IMR-90 (cell line): ENCODE measurements at regions not wholly inside any gene's neighbourhood (a gene's known extent, or its start where the extent isn't known, plus 50 kb on each side); places are given as distances from the start of the nearest gene placed in this dataset.

Source experiments
- ATAC-seq: fragments of 200-7000 bp; cut with Tn5 transposase; 2 replicates; pipeline ENCODE4 v1.9.1; 2020; ENCODE audit warnings: low read depth, mild to moderate bottlenecking, moderate library complexity
- BruUV-seq: library from RNA; stranded (reverse); fragments of 400-500 nt; replicated peaks from 2 replicates; lab custom pipeline; 2021; lab: Mats Ljungman, UMichigan
- CTCF ChIA-PET: fragments of 300-600 bp; formaldehyde crosslinking; extraction: SDS; loops from one replicate; lab custom pipeline; 2021; ENCODE audit warnings: antibody characterized with exemption; lab: Yijun Ruan, JAX
- POLR2A ChIA-PET: fragments of 300-600 bp; sonication (Branson Sonifier 250); formaldehyde crosslinking; loops from one replicate; lab custom pipeline; 2022; ENCODE audit warnings: antibody characterized with exemption; ENCODE audit not compliant: unreplicated experiment; lab: Charles Lee
- DNase-seq: peaks from one replicate; pipeline ENCODE4 v3.0.0; 2013
- H2AFZ ChIP-seq: replicated peaks from 2 replicates; pipeline ENCODE3; 2013; ENCODE audit warnings: low read length, mild to moderate bottlenecking; ENCODE audit not compliant: poor library complexity
- H2AK5ac ChIP-seq: 2 replicates; pipeline ENCODE4 v1.6.1; 2013; ENCODE audit warnings: low read depth, low read length, inconsistent platforms
- H2AK9ac ChIP-seq: replicated peaks from 2 replicates; pipeline ENCODE3; 2013; ENCODE audit warnings: mild to moderate bottlenecking, low read depth, low read length, moderate library complexity; ENCODE audit not compliant: poor library complexity
- H2BK120ac ChIP-seq: 2 replicates; pipeline ENCODE4 v1.6.1; 2013; ENCODE audit warnings: low read depth, low read length, inconsistent platforms
- H2BK15ac ChIP-seq: 3 replicates; pipeline ENCODE4 v1.6.1; 2013; ENCODE audit warnings: low read depth, low read length, inconsistent platforms
- H2BK20ac ChIP-seq: 2 replicates; pipeline ENCODE4 v1.6.1; 2013; ENCODE audit warnings: low read depth, mild to moderate bottlenecking, inconsistent platforms, low read length, moderate library complexity
- H2BK5ac ChIP-seq: 2 replicates; pipeline ENCODE4 v1.6.1; 2013; ENCODE audit warnings: mild to moderate bottlenecking, low read depth, low read length, inconsistent platforms; ENCODE audit not compliant: poor library complexity, severe bottlenecking
- H3K14ac ChIP-seq: replicated peaks from 2 replicates; pipeline ENCODE4 v1.6.1; 2013; ENCODE audit warnings: low read depth, low read length, inconsistent platforms
- H3K18ac ChIP-seq: 2 replicates; pipeline ENCODE4 v1.6.1; 2013; ENCODE audit warnings: low read depth, low read length, control low read depth
- H3K23ac ChIP-seq: 2 replicates; pipeline ENCODE4 v1.6.1; 2013; ENCODE audit warnings: low read depth, low read length, inconsistent platforms
- H3K27ac ChIP-seq: 2 replicates; pipeline ENCODE4 v1.5.1; 2013; ENCODE audit warnings: mild to moderate bottlenecking, control low read depth, low read length; ENCODE audit not compliant: insufficient read depth
- H3K27me3 ChIP-seq: 2 replicates; pipeline ENCODE4 v1.6.1; 2013; ENCODE audit warnings: low read length; ENCODE audit not compliant: control insufficient read depth, insufficient read depth
- H3K36me3 ChIP-seq: 2 replicates; pipeline ENCODE4 v1.6.1; 2013; ENCODE audit warnings: low read length, mixed read lengths; ENCODE audit not compliant: control insufficient read depth, insufficient read depth
- H3K4ac ChIP-seq: 2 replicates; pipeline ENCODE4 v1.6.1; 2013; ENCODE audit warnings: low read depth, low read length, inconsistent platforms
- H3K4me1 ChIP-seq: 2 replicates; pipeline ENCODE4 v1.6.1; 2013; ENCODE audit warnings: low read length, mixed read lengths; ENCODE audit not compliant: control insufficient read depth, insufficient read depth
- H3K4me2 ChIP-seq: 2 replicates; pipeline ENCODE4 v1.6.1; 2013; ENCODE audit warnings: low read depth, mild to moderate bottlenecking, control low read depth, low read length, moderate library complexity
- H3K4me3 ChIP-seq: 2 replicates; pipeline ENCODE4 v1.5.1; 2013; ENCODE audit warnings: low read depth, mild to moderate bottlenecking, control low read depth, low read length, moderate library complexity; ENCODE audit not compliant: insufficient read depth
- H3K56ac ChIP-seq: 2 replicates; pipeline ENCODE4 v1.6.1; 2013; ENCODE audit warnings: low read length, inconsistent platforms; ENCODE audit not compliant: insufficient read depth; ENCODE audit errors: extremely low read depth
- H3K79me1 ChIP-seq, 2 experiments: 2 replicates each; pipeline ENCODE4 v1.6.1; 2013; ENCODE audit warnings: low read length in 2 of 2, inconsistent platforms in 1 of 2, low read depth in 1 of 2
- H3K9ac ChIP-seq: 2 replicates; pipeline ENCODE4 v1.6.1; 2013; ENCODE audit warnings: low read depth, low read length, control low read depth
- H3K9me1 ChIP-seq: 2 replicates; pipeline ENCODE4 v1.6.1; 2013; ENCODE audit warnings: low read length, inconsistent platforms; ENCODE audit not compliant: insufficient read depth
- H3K9me3 ChIP-seq: 2 replicates; pipeline ENCODE4 v1.6.1; 2013; ENCODE audit warnings: low read length; ENCODE audit not compliant: control insufficient read depth, insufficient read depth
- H4K20me1 ChIP-seq: 2 replicates; pipeline ENCODE4 v1.6.1; 2013; ENCODE audit warnings: low read length, inconsistent platforms; ENCODE audit not compliant: insufficient read depth
- H4K5ac ChIP-seq: 2 replicates; pipeline ENCODE4 v1.6.1; 2013; ENCODE audit warnings: mild to moderate bottlenecking, low read depth, low read length, control low read depth
- H4K8ac ChIP-seq, 2 experiments: 2 replicates each; pipeline ENCODE4 v1.6.1; 2013; ENCODE audit warnings: low read depth in 2 of 2, low read length in 2 of 2, control low read depth in 1 of 2, inconsistent platforms in 1 of 2
- H4K91ac ChIP-seq: 2 replicates; pipeline ENCODE4 v1.6.1; 2013; ENCODE audit warnings: low read depth, low read length, inconsistent platforms; ENCODE audit not compliant: insufficient read depth
- BHLHE40 ChIP-seq: fragments of 150-350 bp; IDR thresholded peaks from 2 replicates; pipeline ENCODE4 v1.6.1; 2016; ENCODE audit warnings: mild to moderate bottlenecking, low read depth, low read length
- CEBPB ChIP-seq: IDR thresholded peaks from 2 replicates; pipeline ENCODE4 v1.6.1; 2012; ENCODE audit warnings: low read depth, low read length, improper control_type of control experiment
- CHD1 ChIP-seq: IDR thresholded peaks from 2 replicates; pipeline ENCODE4 v1.6.1; 2012; ENCODE audit warnings: low read depth, low read length, improper control_type of control experiment
- ELK1 ChIP-seq: fragments of 150-350 bp; IDR thresholded peaks from 2 replicates; pipeline ENCODE4 v1.6.1; 2016; ENCODE audit warnings: low read depth, mild to moderate bottlenecking, low read length, moderate library complexity, borderline replicate concordance
- FOS ChIP-seq: fragments of 150-350 bp; IDR thresholded peaks from 2 replicates; pipeline ENCODE4 v1.6.1; 2016; ENCODE audit warnings: low read depth, low read length
- MAFK ChIP-seq: IDR thresholded peaks from 2 replicates; pipeline ENCODE4 v1.6.1; 2012; ENCODE audit warnings: low read depth, low read length, improper control_type of control experiment
- MAZ ChIP-seq: IDR thresholded peaks from 2 replicates; pipeline ENCODE4 v1.6.1; 2012; ENCODE audit warnings: low read depth, mild to moderate bottlenecking, low read length, improper control_type of control experiment, moderate library complexity, borderline replicate concordance
- NFE2L2 ChIP-seq: fragments of 150-350 bp; IDR thresholded peaks from 2 replicates; pipeline ENCODE4 v1.6.1; 2016; ENCODE audit warnings: low read depth, mild to moderate bottlenecking, low read length
- POLR2A ChIP-seq: IDR thresholded peaks from 2 replicates; pipeline ENCODE4 v1.6.1; 2012; ENCODE audit warnings: mild to moderate bottlenecking, low read depth, low read length
- RAD21 ChIP-seq: IDR thresholded peaks from 2 replicates; pipeline ENCODE4 v1.6.1; 2012; ENCODE audit warnings: low read length, improper control_type of control experiment
- RCOR1 ChIP-seq: IDR thresholded peaks from 2 replicates; pipeline ENCODE4 v1.6.1; 2012; ENCODE audit warnings: mild to moderate bottlenecking, low read length, improper control_type of control experiment; ENCODE audit not compliant: insufficient replicate concordance
- RFX5 ChIP-seq: IDR thresholded peaks from 2 replicates; pipeline ENCODE4 v1.8.0; 2012; ENCODE audit warnings: low read depth, mild to moderate bottlenecking, low read length, moderate library complexity
- SMC3 ChIP-seq: fragments of 150-350 bp; IDR thresholded peaks from 2 replicates; pipeline ENCODE4 v1.6.1; 2016; ENCODE audit warnings: low read depth, mild to moderate bottlenecking, antibody characterized with exemption, low read length, moderate library complexity
- WGBS, 2 experiments: methylation state at CpG; one replicate each; pipeline versions ENCODE4 v1.1.5 to v1.1.7; 2013; ENCODE audit warnings: missing lambda C conversion rate in 2 of 2; ENCODE audit not compliant: insufficient read length in 1 of 2; ENCODE audit errors: extremely low coverage in 2 of 2; 5-methylcytosine and 5-hydroxymethylcytosine counted together
- dilution Hi-C: fragments of 300-500 bp; cut with HindIII; formaldehyde crosslinking; loops from one replicate; pipeline ENCODE4 v1.14.3; 2018; ENCODE audit warnings: low sequenced_read_pairs; ENCODE audit not compliant: unreplicated experiment
- in situ Hi-C: fragments of 300-500 bp; cut with MboI; formaldehyde crosslinking; loops from 3 replicates; pipeline ENCODE4 v1.14.3; 2019; ENCODE audit warnings: low sequenced_read_pairs, inconsistent platforms, mixed read lengths
- intact Hi-C: fragments of 100-400 bp; cut with micrococcal nuclease; formaldehyde crosslinking; loops from 2 replicates; pipeline ENCODE4 v1.10.0; 2022

DNA sequence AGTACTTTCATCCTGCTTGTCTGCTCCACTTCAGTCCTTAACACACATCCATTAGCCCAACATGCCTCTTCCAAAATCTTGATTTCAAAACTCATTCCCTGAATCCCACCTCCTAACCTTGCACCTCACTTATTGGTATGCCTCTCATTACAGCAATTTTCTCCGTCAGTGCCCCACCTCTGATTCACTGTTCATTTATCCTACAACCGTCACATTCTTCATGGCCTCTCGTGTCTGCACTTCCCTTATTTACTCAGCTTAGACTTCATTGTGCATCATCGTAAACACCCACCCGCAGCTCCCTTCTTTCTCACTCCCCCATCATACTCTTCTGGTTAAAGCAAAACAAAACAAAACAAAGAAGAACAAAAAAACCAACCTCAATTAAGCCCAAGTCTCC, 160.6 kb upstream of the HMGA2 start:
- Histone ChIP-seq H3K9me1 (peaks cover 12% of the 10 kb centered on the region), H4K5ac (peak overlapping the region; percentile 70; the same call in 1 of the 2 replicates), H2AK9ac (no peak overlapping the region), H3K36me3 (no peaks in the 10 kb centered on the region), H3K18ac (peak overlapping the region; percentile 88; the same call in 1 of the 2 replicates), H3K4ac (peak overlapping the region; percentile 84; the same call in 1 of the 2 replicates), H3K27ac (no peak overlapping the region), H2AK5ac (peak overlapping the region; percentile 41), H3K23ac (peak overlapping the region; percentile 87), H3K9me3 (no peaks in the 10 kb centered on the region), H2BK20ac (peak overlapping the region; percentile 85), H2BK5ac (peak overlapping the region; percentile 88), H3K27me3 (no peaks in the 10 kb centered on the region), H3K4me1 (peaks cover 9% of the 10 kb centered on the region; the same call in 1 of the 2 replicates), H3K14ac (peak overlapping the region; percentile 67), H4K20me1 (no peaks in the 10 kb centered on the region), H3K9ac (no peak overlapping the region), H3K4me2 (peak overlapping the region; percentile 22; the same call in 1 of the 2 replicates), H3K56ac (0 out of 2 replicates have a peak overlapping the region, but pooled peaks have one; percentile 32), H2BK120ac (peak overlapping the region; percentile 84), H4K8ac (peak overlapping the region; percentile 29 to 79; a peak in 3 of 4 replicates), H2BK15ac (peak overlapping the region; percentile 79; the same call in 2 of the 3 replicates), H2AFZ (peak overlapping the region; percentile 37), H3K4me3 (no peak overlapping the region), H3K79me1 (peaks cover 6 to 25% of the 10 kb centered on the region in 2 experiments; a peak in 2 of 4 replicates), H4K91ac (peak overlapping the region; percentile 9)
- in situ Hi-C loops (no loop called here), intact Hi-C loops (no loop called here), dilution Hi-C loops (no loop called here)
- 72% methylated on average over 3 of the region's 5 CpGs; no CpG with 5 or more reads in 1 of the 2 experiments for WGBS, 2 experiments
- TF ChIP-seq NFE2L2 (no peak), FOS (0 out of 2 replicates have a peak, but pooled peaks have one; percentile 8), MAFK (no peak), SMC3 (no peak), RFX5 (no peak), RAD21 (0 out of 2 replicates have a peak, but pooled peaks have one; percentile 3), RCOR1 (no peak), POLR2A (no peak), BHLHE40 (peak; percentile 73), CEBPB (peak; percentile 57), ELK1 (no peak), MAZ (no peak), CHD1 (no peak)
- ATAC-seq (no peak), DNase-seq (peak; percentile 64)
- BruUV-seq: no TSS peak
- ChIA-PET POLR2A (no interaction called here), CTCF (interaction anchor here (0.6 kb wide), 1 partner anchor 139 kb away, joined by 4 read pairs; no protein-coding TSS in a partner anchor)
